Lung microvascular endothelial cell (primary cell): ENCODE measurements at regions not wholly inside any gene's neighbourhood (a gene's known extent, or its start where the extent isn't known, plus 50 kb on each side); places are given as distances from the start of the nearest gene placed in this dataset.
"Not testable (repeated sequence)": the region's sequence is repeated elsewhere in the genome, so short reads cannot be mapped to it uniquely, and the experiment has no call there.

Experiments used
- DNase-seq, 2 donors: peaks; one replicate each; pipeline versions ENCODE4 v3.0.0 to v3.0.0-alpha.2; 2010; ENCODE audit warnings: low read depth in 2 of 2

- no peak for DNase-seq
These were observed 365.3 kb upstream of the CCL2 start for GRCh38 chr17:33889766-33890165.

GRCh38 chr17:33892717-33893591, 362.1 kb upstream of the CCL2 start:
- DNase-seq, result no peak

GRCh38 chr17:33895491-33895890, 359.6 kb upstream of the CCL2 start:
- no peak for DNase-seq

- no peak for DNase-seq
These were observed 358.8 kb upstream of the CCL2 start for GRCh38 chr17:33896263-33896662.

GRCh38 chr17:33901085-33901484, 354.0 kb upstream of the CCL2 start:
- no peak for DNase-seq

- DNase-seq, result no peak
These were observed 352.1 kb upstream of the CCL2 start for GRCh38 chr17:33902901-33903449.

- DNase-seq, result no peak
These were observed 350.6 kb upstream of the CCL2 start for GRCh38 chr17:33904476-33904875.

- no peak for DNase-seq
These were observed 349.7 kb upstream of the CCL2 start for GRCh38 chr17:33905338-33905800.

- no peak for DNase-seq
These were observed 346.6 kb upstream of the CCL2 start for GRCh38 chr17:33908363-33909064.

- no peak for DNase-seq
These were observed 344.8 kb upstream of the CCL2 start for GRCh38 chr17:33910200-33910857.

GRCh38 chr17:33914125-33914524, 341.0 kb upstream of the CCL2 start:
- no peak for DNase-seq

- no peak for DNase-seq
These were observed 332.1 kb upstream of the CCL2 start for GRCh38 chr17:33922971-33923370.

- no peak for DNase-seq
These were observed 331.0 kb upstream of the CCL2 start for GRCh38 chr17:33924104-33924503.

- DNase-seq, result no peak
These were observed 329.4 kb upstream of the CCL2 start for GRCh38 chr17:33925649-33926048.

- no peak for DNase-seq
These were observed 327.4 kb upstream of the CCL2 start for GRCh38 chr17:33927732-33928133.

- DNase-seq, result no peak
These were observed 325.8 kb upstream of the CCL2 start for GRCh38 chr17:33929181-33929724.

GRCh38 chr17:33931148-33931814, 323.8 kb upstream of the CCL2 start:
- DNase-seq, result not testable (repeated sequence)

- no peak for DNase-seq
These were observed 322.1 kb upstream of the CCL2 start for GRCh38 chr17:33932996-33933395.

- no peak for DNase-seq
These were observed 321.5 kb upstream of the CCL2 start for GRCh38 chr17:33933576-33933975.

GRCh38 chr17:33934696-33935095, 320.4 kb upstream of the CCL2 start:
- no peak for DNase-seq

- DNase-seq, result no peak
These were observed 319.3 kb upstream of the CCL2 start for GRCh38 chr17:33935822-33936221.
